Thymus (tissue), 11 donors: ENCODE measurements at regions not wholly inside any gene's neighbourhood (a gene's known extent, or its start where the extent isn't known, plus 50 kb on each side); places are given as distances from the start of the nearest gene placed in this dataset.

Source experiments
- DNase-seq, 9 donors: peaks; one replicate each; pipeline ENCODE4 v3.0.0-alpha.2; 2013; ENCODE audit warnings: low spot score in 9 of 9, low read depth in 6 of 9, missing footprints in 1 of 9
- H3K27ac ChIP-seq, 2 donors: one replicate each; pipeline ENCODE4 v1.5.1; 2013; ENCODE audit warnings: control low read depth in 1 of 2, low read depth in 1 of 2, low read length in 1 of 2, mild to moderate bottlenecking in 1 of 2, moderate library complexity in 1 of 2
- H3K27me3 ChIP-seq, 2 donors: one replicate each; pipeline ENCODE4 v1.5.1; 2013; ENCODE audit warnings: low read length in 1 of 2; ENCODE audit not compliant: control insufficient read depth in 2 of 2, insufficient read depth in 1 of 2
- H3K36me3 ChIP-seq, 2 donors: one replicate each; pipeline ENCODE4 v1.5.1; 2013; ENCODE audit warnings: low read length in 1 of 2, mild to moderate bottlenecking in 1 of 2, moderate library complexity in 1 of 2; ENCODE audit not compliant: control insufficient read depth in 2 of 2, insufficient read depth in 2 of 2
- H3K4me1 ChIP-seq, 2 donors: one replicate each; pipeline ENCODE4 v1.5.1; 2013; ENCODE audit warnings: low read length in 2 of 2; ENCODE audit not compliant: control insufficient read depth in 2 of 2, insufficient read depth in 2 of 2
- H3K4me3 ChIP-seq, 2 donors: one replicate each; pipeline ENCODE4 v1.5.1; 2013; ENCODE audit warnings: low read length in 2 of 2, control low read depth in 1 of 2, mild to moderate bottlenecking in 1 of 2
- H3K9me3 ChIP-seq, 2 donors: one replicate each; pipeline ENCODE4 v1.5.1; 2013; ENCODE audit warnings: low read length in 1 of 2, mild to moderate bottlenecking in 1 of 2; ENCODE audit not compliant: control insufficient read depth in 2 of 2, insufficient read depth in 1 of 2
- WGBS: extraction: QIAGEN DNeasy Blood & Tissue Kit; methylation state at CpG from one replicate; pipeline ENCODE4 v1.1.7; 2013; 5-methylcytosine and 5-hydroxymethylcytosine counted together
- donor health status: healthy.

GRCh38 chr1:59039551-59039950, 255.7 kb upstream of the JUN start:
- no peaks in the 10 kb centered on the region for H3K27me3 ChIP-seq
- H3K4me1 ChIP-seq = peaks cover 0 to 13% of the 10 kb centered on the region in 2 donors
- WGBS = 93% methylated on average over 5 of the region's 5 CpGs
- DNase-seq = no peak
- H3K36me3 ChIP-seq = no peaks in the 10 kb centered on the region
- no peaks in the 10 kb centered on the region for H3K9me3 ChIP-seq
- H3K4me3 ChIP-seq = no peak overlapping the region
- no peak overlapping the region for H3K27ac ChIP-seq

GRCh38 chr1:59040486-59040885, 256.4 kb upstream of the FGGY start:
- 95% methylated on average over 2 of the region's 2 CpGs for WGBS
- H3K27ac ChIP-seq = no peak overlapping the region

GRCh38 chr1:59041646-59042277, 255.1 kb upstream of the FGGY start:
- Histone ChIP-seq H3K36me3 (no peaks in the 10 kb centered on the region), H3K4me3 (no peak overlapping the region), H3K27me3 (no peaks in the 10 kb centered on the region), H3K4me1 (peaks cover 6 to 34% of the 10 kb centered on the region in 2 donors), H3K9me3 (no peaks in the 10 kb centered on the region), H3K27ac (peak overlapping the region in 1 of 2 donors; percentile 32)
- 94% methylated on average over 5 of the region's 5 CpGs for WGBS
- DNase-seq = no peak

More at GRCh38 chr1:59040486-59040885, 256.4 kb upstream of the FGGY start:
- Histone ChIP-seq H3K36me3 (no peaks in the 10 kb centered on the region), H3K27me3 (no peaks in the 10 kb centered on the region), H3K9me3 (no peaks in the 10 kb centered on the region), H3K4me3 (no peak overlapping the region), H3K4me1 (peaks cover 3 to 22% of the 10 kb centered on the region in 2 donors)
- no peak for DNase-seq

GRCh38 chr1:59043796-59044195, 253.1 kb upstream of the FGGY start:
- no peak overlapping the region for H3K27ac ChIP-seq
- DNase-seq = no peak
- 85% methylated on average over 4 of the region's 4 CpGs for WGBS
- H3K4me1 ChIP-seq = peaks cover 9 to 45% of the 10 kb centered on the region in 2 donors
- no peaks in the 10 kb centered on the region for H3K9me3 ChIP-seq
- no peaks in the 10 kb centered on the region for H3K27me3 ChIP-seq
- no peaks in the 10 kb centered on the region for H3K36me3 ChIP-seq
- no peak overlapping the region for H3K4me3 ChIP-seq

GRCh38 chr1:59044535-59045121, 252.3 kb upstream of the FGGY start:
- Histone ChIP-seq H3K4me3 (no peak overlapping the region), H3K27ac (peak overlapping the region; percentile 72 to 74), H3K4me1 (peaks cover 9 to 45% of the 10 kb centered on the region in 2 donors), H3K9me3 (no peaks in the 10 kb centered on the region), H3K27me3 (no peaks in the 10 kb centered on the region), H3K36me3 (no peaks in the 10 kb centered on the region)
- peak in 2 of 9 donors; percentile 33 to 64 for DNase-seq
- 89% methylated on average over 2 of the region's 2 CpGs for WGBS

- no peak for DNase-seq
- H3K27me3 ChIP-seq = no peaks in the 10 kb centered on the region
- peak overlapping the region; percentile 72 to 74 for H3K27ac ChIP-seq
- H3K9me3 ChIP-seq = no peaks in the 10 kb centered on the region
- H3K4me1 ChIP-seq = peaks cover 9 to 45% of the 10 kb centered on the region in 2 donors
- 87% methylated on average over 3 of the region's 3 CpGs for WGBS
- no peak overlapping the region for H3K4me3 ChIP-seq
- H3K36me3 ChIP-seq = no peaks in the 10 kb centered on the region
These were observed 251.8 kb upstream of the FGGY start for GRCh38 chr1:59045137-59045536.

- Histone ChIP-seq H3K27ac (no peak overlapping the region), H3K4me1 (peaks cover 9 to 45% of the 10 kb centered on the region in 2 donors), H3K27me3 (no peaks in the 10 kb centered on the region), H3K36me3 (no peaks in the 10 kb centered on the region), H3K4me3 (no peak overlapping the region), H3K9me3 (no peaks in the 10 kb centered on the region)
- DNase-seq = no peak
- WGBS = 94% methylated on average over 5 of the region's 5 CpGs
These were observed 251.3 kb upstream of the FGGY start for GRCh38 chr1:59045636-59046035.

- H3K4me3 ChIP-seq = no peak overlapping the region
- DNase-seq = no peak
- no peaks in the 10 kb centered on the region for H3K36me3 ChIP-seq
- WGBS = 94% methylated on average over 2 of the region's 2 CpGs
- no peak overlapping the region for H3K27ac ChIP-seq
- H3K4me1 ChIP-seq = peaks cover 9 to 45% of the 10 kb centered on the region in 2 donors
- no peaks in the 10 kb centered on the region for H3K27me3 ChIP-seq
- no peaks in the 10 kb centered on the region for H3K9me3 ChIP-seq
These were observed 250.8 kb upstream of the FGGY start for GRCh38 chr1:59046134-59046533.

- no peaks in the 10 kb centered on the region for H3K27me3 ChIP-seq
These were observed 250.2 kb upstream of the FGGY start for GRCh38 chr1:59046730-59047157.

More at GRCh38 chr1:59046730-59047157, 250.2 kb upstream of the FGGY start:
- 4% methylated on average over 2 of the region's 2 CpGs for WGBS
- Histone ChIP-seq H3K27ac (peak overlapping the region; percentile 48 to 80), H3K4me3 (no peak overlapping the region), H3K9me3 (no peaks in the 10 kb centered on the region), H3K36me3 (no peaks in the 10 kb centered on the region), H3K4me1 (peaks cover 9 to 44% of the 10 kb centered on the region in 2 donors)
- DNase-seq = peak in 3 of 9 donors; percentile 39 to 73 (median 48)
